ENCODE measurements at regions not wholly inside any gene's neighbourhood (a gene's known extent, or its start where the extent isn't known, plus 50 kb on each side); places are given as distances from the start of the nearest gene placed in this dataset.

DNA sequence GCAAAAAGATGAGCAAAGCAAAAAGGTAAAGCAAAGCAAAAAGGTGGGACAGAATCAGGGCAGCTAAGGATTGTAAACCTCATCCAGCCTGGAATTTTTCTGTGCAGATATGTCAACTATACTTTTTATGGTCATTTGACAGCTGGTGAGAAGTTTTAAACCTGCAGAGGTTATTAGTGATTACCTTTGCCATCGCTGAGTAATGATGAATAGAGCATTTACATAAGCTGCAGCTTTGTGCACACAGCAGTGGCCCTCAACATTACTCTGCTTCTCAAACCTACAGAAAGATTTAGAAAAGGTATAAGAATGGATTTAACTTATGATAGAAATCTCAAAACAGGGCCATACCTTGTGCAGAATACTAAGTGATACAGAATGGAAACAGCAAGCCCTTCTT, 54.5 kb upstream of the C4orf54 start:
- Histone ChIP-seq H3F3A (ENCODE audit: insufficient read depth) (no peaks in the 10 kb centered on the region), H2AFZ (no peak overlapping the region), H3K36me3 (ENCODE audit: low read depth) (no peaks in the 10 kb centered on the region), H3K4me1 (ENCODE audit: insufficient read depth) (no peaks in the 10 kb centered on the region), H3K9me2 (ENCODE audit: insufficient read depth) (no peaks in the 10 kb centered on the region), H3K9ac (no peak overlapping the region), H3K27ac (no peak overlapping the region), H4K20me1 (ENCODE audit: insufficient read depth) (no peaks in the 10 kb centered on the region), H3K79me2 (ENCODE audit: insufficient read depth) (no peaks in the 10 kb centered on the region), H3K27me3 (replicated peaks; ENCODE audit: insufficient read depth) (no peaks in the 10 kb centered on the region), H3K9me3 (ENCODE audit: low read depth) (no peaks in the 10 kb centered on the region), H3K4me3 (no peak overlapping the region), H3K4me2 (ENCODE audit: unreplicated experiment) (no peak overlapping the region)
- 55% methylated on average over 1 of the region's 1 CpG for WGBS, 2 experiments (ENCODE audit: low coverage in 1 of 2, low lambda C conversion rate in 2 of 2, missing lambda C conversion rate in 2 of 2)
- no peak for DNase-seq
- in situ Hi-C loops (cut with MboI), result no loop called here
- TF ChIP-seq EZH2 (IDR thresholded peaks at IDR 0.05; ENCODE audit: insufficient read depth, poor library complexity, severe bottlenecking) (no peak), EZH2phosphoT487 (IDR thresholded peaks at IDR 0.05; ENCODE audit: insufficient read depth, low read depth) (no peak)

DNA sequence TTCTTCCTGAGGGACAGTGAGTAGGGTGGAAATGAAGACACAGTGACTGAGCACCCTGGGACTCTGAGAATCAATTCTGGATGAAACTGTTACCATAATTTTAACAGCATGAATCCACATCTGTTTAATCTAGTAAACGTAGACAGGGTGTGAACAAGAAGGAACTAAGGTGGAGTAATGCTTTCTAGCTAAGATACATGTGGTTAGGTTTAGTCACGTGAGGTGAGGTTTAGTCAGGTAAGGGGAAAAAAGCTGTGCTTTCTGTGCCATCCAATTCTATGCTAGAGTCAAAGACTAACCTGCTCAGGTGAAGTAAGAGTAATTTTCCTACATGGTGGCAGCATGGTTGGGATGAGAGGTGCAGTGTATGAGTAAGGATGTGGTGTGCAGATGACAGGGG, 54.0 kb upstream of the C4orf54 start:
- Histone ChIP-seq H3K9me3 (ENCODE audit: low read depth) (no peaks in the 10 kb centered on the region), H3K4me3 (no peak overlapping the region), H3K4me2 (ENCODE audit: unreplicated experiment) (no peak overlapping the region), H3K27ac (no peak overlapping the region), H3K4me1 (ENCODE audit: insufficient read depth) (no peaks in the 10 kb centered on the region), H4K20me1 (ENCODE audit: insufficient read depth) (no peaks in the 10 kb centered on the region), H3K9me2 (ENCODE audit: insufficient read depth) (no peaks in the 10 kb centered on the region), H3K27me3 (replicated peaks; ENCODE audit: insufficient read depth) (no peaks in the 10 kb centered on the region), H3K9ac (no peak overlapping the region), H3K36me3 (ENCODE audit: low read depth) (no peaks in the 10 kb centered on the region), H2AFZ (no peak overlapping the region), H3K79me2 (ENCODE audit: insufficient read depth) (no peaks in the 10 kb centered on the region), H3F3A (ENCODE audit: insufficient read depth) (no peaks in the 10 kb centered on the region)
- 25 to 34% methylated on average over 2 of the region's 2 CpGs for WGBS, 2 experiments (ENCODE audit: low coverage in 1 of 2, low lambda C conversion rate in 2 of 2, missing lambda C conversion rate in 2 of 2)
- in situ Hi-C loops (cut with MboI), result no loop called here
- DNase-seq, result no peak
- no peak for TF ChIP-seq EZH2 (IDR thresholded peaks at IDR 0.05; ENCODE audit: insufficient read depth, poor library complexity, severe bottlenecking)
- no peak for TF ChIP-seq EZH2phosphoT487 (IDR thresholded peaks at IDR 0.05; ENCODE audit: insufficient read depth, low read depth)

DNA sequence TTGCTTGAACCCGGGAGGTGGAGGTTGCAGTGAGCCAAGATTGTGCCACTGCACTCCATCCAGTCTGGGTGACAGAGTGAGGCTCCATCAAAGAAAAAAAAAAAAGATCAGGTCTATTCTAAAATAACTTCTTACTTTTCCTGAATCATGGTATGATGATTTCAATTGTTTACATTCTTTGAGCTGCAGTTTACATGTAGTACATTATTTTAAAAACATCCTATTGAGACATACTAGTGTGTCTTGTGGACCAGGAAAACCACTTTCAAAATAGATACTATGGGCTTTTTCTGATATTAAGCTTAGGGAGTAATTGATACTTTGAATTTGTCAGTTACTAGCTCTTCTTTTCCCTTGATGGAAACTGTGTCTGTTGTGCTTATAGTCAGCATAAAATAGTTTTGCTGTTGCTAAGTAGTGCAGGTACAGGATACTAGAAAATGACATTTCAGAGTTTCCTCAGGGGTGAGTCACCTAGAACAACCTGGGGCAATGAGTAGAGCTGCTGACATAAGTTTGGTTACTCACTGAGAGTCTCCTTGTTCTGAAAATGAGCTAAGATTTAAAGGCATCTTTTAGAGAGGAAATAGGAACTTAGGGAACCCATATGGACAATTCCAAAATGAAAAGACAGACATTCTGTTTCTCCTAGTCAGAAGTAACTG, 53.2 kb upstream of the C4orf54 start:
- in situ Hi-C loops (cut with MboI), result no loop called here
- Histone ChIP-seq H3K4me1 (ENCODE audit: insufficient read depth) (no peaks in the 10 kb centered on the region), H4K20me1 (ENCODE audit: insufficient read depth) (no peaks in the 10 kb centered on the region), H3K36me3 (ENCODE audit: low read depth) (no peaks in the 10 kb centered on the region), H3K9me2 (ENCODE audit: insufficient read depth) (no peaks in the 10 kb centered on the region), H3K27ac (no peak overlapping the region), H2AFZ (no peak overlapping the region), H3K4me3 (no peak overlapping the region), H3K27me3 (replicated peaks; ENCODE audit: insufficient read depth) (no peaks in the 10 kb centered on the region), H3F3A (ENCODE audit: insufficient read depth) (no peaks in the 10 kb centered on the region), H3K9me3 (ENCODE audit: low read depth) (no peaks in the 10 kb centered on the region), H3K79me2 (ENCODE audit: insufficient read depth) (no peaks in the 10 kb centered on the region), H3K9ac (no peak overlapping the region), H3K4me2 (ENCODE audit: unreplicated experiment) (no peak overlapping the region)
- TF ChIP-seq EZH2 (IDR thresholded peaks at IDR 0.05; ENCODE audit: insufficient read depth, poor library complexity, severe bottlenecking) (no peak), EZH2phosphoT487 (IDR thresholded peaks at IDR 0.05; ENCODE audit: insufficient read depth, low read depth) (no peak)
- DNase-seq, result peak; percentile 33
- WGBS, 2 experiments (ENCODE audit: low coverage in 1 of 2, low lambda C conversion rate in 2 of 2, missing lambda C conversion rate in 2 of 2), result 55 to 59% methylated on average over 1 of the region's 1 CpG

DNA sequence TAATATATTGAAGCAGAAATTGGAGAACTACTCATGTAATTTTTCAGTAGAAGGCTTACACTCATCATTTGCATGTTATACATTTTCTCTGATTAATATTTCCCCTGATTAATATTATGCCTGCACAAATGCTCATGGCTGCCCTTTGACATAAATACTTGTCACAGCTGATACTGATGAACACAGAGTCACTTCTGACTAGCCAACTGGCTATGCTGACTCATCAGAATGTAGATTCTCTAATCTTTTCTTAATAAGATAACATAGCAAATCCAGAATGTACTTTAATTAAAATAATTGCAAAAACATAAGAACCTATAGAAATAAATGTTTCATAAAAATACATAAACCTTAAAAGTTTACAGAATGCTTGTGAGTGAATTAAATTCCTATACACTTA, 52.4 kb upstream of the C4orf54 start:
- no peak overlapping the region for H3K27ac ChIP-seq
- H3K9me2 ChIP-seq (ENCODE audit: insufficient read depth), result no peaks in the 10 kb centered on the region
- no peak overlapping the region for H3K4me2 ChIP-seq (ENCODE audit: unreplicated experiment)
- no peak overlapping the region for H3K9ac ChIP-seq
- no peaks in the 10 kb centered on the region for H3K27me3 ChIP-seq (replicated peaks; ENCODE audit: insufficient read depth)
- H4K20me1 ChIP-seq (ENCODE audit: insufficient read depth), result no peaks in the 10 kb centered on the region
- TF ChIP-seq EZH2phosphoT487 (IDR thresholded peaks at IDR 0.05; ENCODE audit: insufficient read depth, low read depth), result no peak
- TF ChIP-seq EZH2 (IDR thresholded peaks at IDR 0.05; ENCODE audit: insufficient read depth, poor library complexity, severe bottlenecking), result no peak
- in situ Hi-C loops (cut with MboI), result no loop called here
- H3K36me3 ChIP-seq (ENCODE audit: low read depth), result no peaks in the 10 kb centered on the region
- H3K4me3 ChIP-seq, result no peak overlapping the region
- no peaks in the 10 kb centered on the region for H3K9me3 ChIP-seq (ENCODE audit: low read depth)
- no peaks in the 10 kb centered on the region for H3K4me1 ChIP-seq (ENCODE audit: insufficient read depth)
- H2AFZ ChIP-seq, result no peak overlapping the region
- H3K79me2 ChIP-seq (ENCODE audit: insufficient read depth), result no peaks in the 10 kb centered on the region
- H3F3A ChIP-seq (ENCODE audit: insufficient read depth), result no peaks in the 10 kb centered on the region
- peak; percentile 13 for DNase-seq

GRCh38 chr4:99708551-99708950, 50.9 kb upstream of the C4orf54 start:
- no peak overlapping the region for H3K4me2 ChIP-seq (ENCODE audit: unreplicated experiment)
- H3K27me3 ChIP-seq (replicated peaks; ENCODE audit: insufficient read depth), result no peaks in the 10 kb centered on the region
- H3K36me3 ChIP-seq (ENCODE audit: low read depth), result no peaks in the 10 kb centered on the region
- no peaks in the 10 kb centered on the region for H3K9me3 ChIP-seq (ENCODE audit: low read depth)
- no peaks in the 10 kb centered on the region for H3K4me1 ChIP-seq (ENCODE audit: insufficient read depth)
- no peaks in the 10 kb centered on the region for H4K20me1 ChIP-seq (ENCODE audit: insufficient read depth)
- H3K79me2 ChIP-seq (ENCODE audit: insufficient read depth), result no peaks in the 10 kb centered on the region
- no peak overlapping the region for H3K9ac ChIP-seq
- no peak overlapping the region for H3K27ac ChIP-seq
- no peak overlapping the region for H3K4me3 ChIP-seq
- no peak for DNase-seq
- H3F3A ChIP-seq (ENCODE audit: insufficient read depth), result no peaks in the 10 kb centered on the region
- in situ Hi-C loops (cut with MboI), result no loop called here
- no peak for TF ChIP-seq EZH2 (IDR thresholded peaks at IDR 0.05; ENCODE audit: insufficient read depth, poor library complexity, severe bottlenecking)
- no peak for TF ChIP-seq EZH2phosphoT487 (IDR thresholded peaks at IDR 0.05; ENCODE audit: insufficient read depth, low read depth)
- no peak overlapping the region for H2AFZ ChIP-seq
- no peaks in the 10 kb centered on the region for H3K9me2 ChIP-seq (ENCODE audit: insufficient read depth)
